GM23338 (cell line): ENCODE measurements at regions not wholly inside any gene's neighbourhood (a gene's known extent, or its start where the extent isn't known, plus 50 kb on each side); places are given as distances from the start of the nearest gene placed in this dataset.

Experiments
- ATAC-seq: fragments of 200-7000 bp; cut with Tn5 transposase; 3 replicates; pipeline ENCODE4 v1.9.1; 2020
- DNase-seq: peaks from one replicate; pipeline ENCODE4 v3.0.0-alpha.2; 2015; ENCODE audit warnings: low spot score
- H2AFZ ChIP-seq: fragments of 200-600 bp; sonication (generic); 2 replicates; pipeline ENCODE4 v1.8.0; 2016; ENCODE audit warnings: antibody characterized with exemption, mild to moderate bottlenecking, moderate library complexity
- H3F3A ChIP-seq: fragments of 200-600 bp; sonication (generic); replicated peaks from 2 replicates; pipeline ENCODE4 v1.8.0; 2017; ENCODE audit warnings: antibody characterized with exemption, mixed run types, low read depth
- H3K27ac ChIP-seq: fragments of 200-600 bp; sonication (generic); 2 replicates; pipeline ENCODE4 v1.6.1; 2016; ENCODE audit warnings: low read depth
- H3K27me3 ChIP-seq: fragments of 200-600 bp; sonication (generic); 2 replicates; pipeline ENCODE4 v1.8.0; 2016; ENCODE audit warnings: mild to moderate bottlenecking, mixed run types, moderate library complexity; ENCODE audit not compliant: insufficient read depth
- H3K36me3 ChIP-seq: fragments of 200-600 bp; sonication (generic); 2 replicates; pipeline ENCODE4 v1.8.0; 2016; ENCODE audit warnings: mild to moderate bottlenecking; ENCODE audit not compliant: insufficient read depth
- H3K4me1 ChIP-seq: fragments of 200-600 bp; sonication (generic); 2 replicates; pipeline ENCODE4 v1.8.0; 2016; ENCODE audit warnings: mild to moderate bottlenecking, moderate library complexity; ENCODE audit not compliant: insufficient read depth
- H3K4me2 ChIP-seq: fragments of 200-600 bp; sonication (generic); 2 replicates; pipeline ENCODE4 v1.7.1; 2017; ENCODE audit warnings: mixed run types
- H3K4me3 ChIP-seq: fragments of 200-600 bp; sonication (generic); 2 replicates; pipeline ENCODE4 v1.6.1; 2016; ENCODE audit warnings: mixed run types
- H3K79me2 ChIP-seq: fragments of 200-600 bp; sonication (generic); replicated peaks from 2 replicates; pipeline ENCODE4 v1.8.0; 2017; ENCODE audit warnings: mild to moderate bottlenecking; ENCODE audit not compliant: insufficient read depth
- H3K9me2 ChIP-seq: fragments of 200-600 bp; sonication (generic); 2 replicates; pipeline ENCODE4 v1.8.0; 2017; ENCODE audit not compliant: insufficient read depth
- H4K20me1 ChIP-seq: fragments of 200-600 bp; sonication (generic); replicated peaks from 2 replicates; pipeline ENCODE4 v1.8.0; 2017; ENCODE audit warnings: mild to moderate bottlenecking; ENCODE audit not compliant: insufficient read depth
- H3K27ac Mint-ChIP-seq: 2 replicates; pipeline ENCODE4 v1.8.0; 2020; ENCODE audit warnings: inconsistent platforms, mild to moderate bottlenecking, moderate library complexity, mixed read lengths
- H3K27me3 Mint-ChIP-seq: 3 replicates; pipeline ENCODE4 v1.8.0; 2022; ENCODE audit warnings: low read depth, mild to moderate bottlenecking, moderate library complexity, mixed read lengths, inconsistent platforms; ENCODE audit not compliant: insufficient read depth, poor library complexity
- H3K36me3 Mint-ChIP-seq: 3 replicates; pipeline ENCODE4 v1.8.0; 2021; ENCODE audit warnings: low read depth, mild to moderate bottlenecking, inconsistent platforms, moderate library complexity, mixed read lengths
- H3K4me1 Mint-ChIP-seq: 3 replicates; pipeline ENCODE4 v1.8.0; 2020; ENCODE audit warnings: mild to moderate bottlenecking, inconsistent platforms, mixed read lengths
- H3K4me3 Mint-ChIP-seq: 3 replicates; pipeline ENCODE4 v1.8.0; 2021; ENCODE audit warnings: moderate library complexity, mild to moderate bottlenecking, inconsistent platforms, mixed read lengths
- H3K9me3 Mint-ChIP-seq: 3 replicates; pipeline ENCODE4 v1.8.0; 2020; ENCODE audit warnings: moderate library complexity, mild to moderate bottlenecking, inconsistent platforms, mixed read lengths
- CREB1 ChIP-seq: fragments of 250-450 bp; sonication (Bioruptor Pico); IDR thresholded peaks from 2 replicates; pipeline ENCODE4 v1.5.0; 2020; ENCODE audit warnings: low read depth, mild to moderate bottlenecking, moderate library complexity
- CTCF ChIP-seq, 2 experiments: fragments of 200-600 bp in 1 of 2; sonication (generic) in 1 of 2; conservative IDR thresholded peaks; 2 replicates each; pipeline versions ENCODE4 v1.5.1 to v1.6.1; 2016 to 2017; ENCODE audit warnings: antibody characterized with exemption in 2 of 2, low read depth in 2 of 2, mild to moderate bottlenecking in 2 of 2, moderate library complexity in 1 of 2
- ETS1 ChIP-seq: IDR thresholded peaks from 2 replicates; pipeline ENCODE4 v1.6.1; 2016; ENCODE audit warnings: antibody characterized with exemption
- EZH2 ChIP-seq: fragments of 200-600 bp; sonication (generic); IDR thresholded peaks from one replicate; pipeline ENCODE4 v1.8.0; 2017; ENCODE audit warnings: antibody characterized with exemption, mild to moderate bottlenecking, low read depth; ENCODE audit not compliant: unreplicated experiment
- EZH2phosphoT487 ChIP-seq: fragments of 200-600 bp; sonication (generic); IDR thresholded peaks from one replicate; pipeline ENCODE4 v1.8.1; 2018; ENCODE audit warnings: antibody characterized with exemption; ENCODE audit not compliant: unreplicated experiment
- JUNB ChIP-seq: IDR thresholded peaks from one replicate; pipeline ENCODE4 v1.6.1; 2016; ENCODE audit warnings: antibody characterized with exemption; ENCODE audit not compliant: unreplicated experiment
- NANOG ChIP-seq: IDR thresholded peaks from 2 replicates; pipeline ENCODE4 v1.6.1; 2016; ENCODE audit warnings: antibody characterized with exemption, borderline replicate concordance
- POLR2AphosphoS5 ChIP-seq: IDR thresholded peaks from 2 replicates; pipeline ENCODE4 v1.6.1; 2016; ENCODE audit warnings: antibody characterized with exemption, low read depth
- REST ChIP-seq: IDR thresholded peaks from one replicate; pipeline ENCODE4 v1.6.1; 2018; ENCODE audit warnings: antibody characterized with exemption; ENCODE audit not compliant: unreplicated experiment
- STAT1 ChIP-seq: IDR thresholded peaks from one replicate; pipeline ENCODE4 v1.6.1; 2016; ENCODE audit warnings: antibody characterized with exemption; ENCODE audit not compliant: unreplicated experiment
- ZNF114 ChIP-seq: fragments of 250-450 bp; sonication (Bioruptor Pico); IDR thresholded peaks from 2 replicates; pipeline ENCODE4 v1.5.0; 2020; ENCODE audit warnings: mild to moderate bottlenecking, moderate library complexity
- ZNF331 ChIP-seq: fragments of 250-450 bp; sonication (Bioruptor Pico); IDR thresholded peaks from 2 replicates; pipeline ENCODE4 v1.5.0; 2020; ENCODE audit warnings: low read depth, mild to moderate bottlenecking, moderate library complexity
- ZNF462 ChIP-seq: fragments of 250-450 bp; sonication (Bioruptor Pico); IDR thresholded peaks from 2 replicates; pipeline ENCODE4 v1.5.0; 2020; ENCODE audit warnings: mild to moderate bottlenecking, moderate library complexity

- H3K79me2 ChIP-seq = no peaks in the 10 kb centered on the region
- Mint-ChIP-seq H3K4me1 (peaks cover 34% of the 10 kb centered on the region), H3K27ac (no peak overlapping the region), H3K36me3 (no peaks in the 10 kb centered on the region), H3K27me3 (peaks cover 1% of the 10 kb centered on the region), H3K4me3 (no peak overlapping the region), H3K9me3 (0 out of 3 replicates have a peak, but pooled peaks cover 2% of the 10 kb centered on the region)
- no peak for TF ChIP-seq CREB1 (CRISPR knock-in tag)
- TF ChIP-seq ETS1 = no peak
- TF ChIP-seq ZNF462 (CRISPR knock-in tag) = no peak
- TF ChIP-seq POLR2AphosphoS5 = no peak
- TF ChIP-seq EZH2 = no peak
- TF ChIP-seq ZNF331 (CRISPR knock-in tag) = no peak
- TF ChIP-seq CTCF (conservative IDR thresholded peaks at IDR 0.05; ENCODE audit: low read depth in 2 of 2) = no peak
- no peak for TF ChIP-seq JUNB
- no peak for TF ChIP-seq REST
- TF ChIP-seq NANOG = no peak
- no peak for TF ChIP-seq STAT1
- TF ChIP-seq ZNF114 = no peak
- no peak for TF ChIP-seq EZH2phosphoT487
- no peaks in the 10 kb centered on the region for H3K36me3 ChIP-seq
- H3K4me3 ChIP-seq = no peak overlapping the region
- H2AFZ ChIP-seq = no peak overlapping the region
- no peaks in the 10 kb centered on the region for H3K27me3 ChIP-seq
- 0 out of 2 replicates have a peak, but pooled peaks cover 2% of the 10 kb centered on the region for H3K9me2 ChIP-seq
- H3F3A ChIP-seq = no peaks in the 10 kb centered on the region
- no peak overlapping the region for H3K27ac ChIP-seq
- no peak for ATAC-seq
- H4K20me1 ChIP-seq = no peaks in the 10 kb centered on the region
- no peak overlapping the region for H3K4me2 ChIP-seq
- no peak for DNase-seq
- peaks cover 32% of the 10 kb centered on the region for H3K4me1 ChIP-seq
Measured at GRCh38 chr18:28715206-28715605, 538.3 kb upstream of the CDH2 start.
